SK-N-SH (cell line): ENCODE measurements at regions not wholly inside any gene's neighbourhood (a gene's known extent, or its start where the extent isn't known, plus 50 kb on each side); places are given as distances from the start of the nearest gene placed in this dataset.
A peak's percentile ranks its signal among the peaks of the same experiment; 100 is the strongest.

ENCODE experiments used
- CTCF ChIA-PET: fragments of 300-600, 350-600 bp; formaldehyde crosslinking; extraction: SDS; loops from one replicate; lab custom pipeline; 2021; lab: Yijun Ruan, JAX
- POLR2A ChIA-PET: fragments of 350-600 bp; sonication (Branson Sonifier 250); formaldehyde crosslinking; extraction: SDS; loops from one replicate; lab custom pipeline; 2020; ENCODE audit warnings: antibody characterized with exemption, inconsistent platforms; lab: Yijun Ruan, JAX
- DNase-seq: peaks from one replicate; pipeline ENCODE4 v3.0.0; 2012
- H2AFZ ChIP-seq: fragments of 200-600 bp; sonication (generic); 2 replicates; pipeline ENCODE4 v1.8.1; 2016; ENCODE audit warnings: antibody characterized with exemption, mild to moderate bottlenecking, low read depth
- H3F3A ChIP-seq: fragments of 200-600 bp; sonication (generic); replicated peaks from 2 replicates; pipeline ENCODE3; 2016; ENCODE audit warnings: antibody characterized with exemption, mild to moderate bottlenecking; ENCODE audit not compliant: insufficient read depth
- H3K27ac ChIP-seq, 2 experiments: fragments of 200-500 bp in 1 of 2; fragments of 200-600 bp in 1 of 2; sonication (Bioruptor generic) in 1 of 2; sonication (generic), shearing (Covaris generic) in 1 of 2; 2 replicates each; pipeline versions ENCODE4 v1.5.1 to v1.6.1; 2014 to 2016; ENCODE audit warnings: low read depth in 2 of 2, inconsistent platforms in 1 of 2, low read length in 1 of 2, mild to moderate bottlenecking in 1 of 2, mixed read lengths in 1 of 2
- H3K27me3 ChIP-seq: fragments of 200-600 bp; sonication (generic), shearing (Covaris generic); 2 replicates; pipeline ENCODE4 v1.6.1; 2016; ENCODE audit warnings: mixed run types; ENCODE audit not compliant: insufficient read depth
- H3K36me3 ChIP-seq, 2 experiments: fragments of 200-500 bp in 1 of 2; fragments of 200-600 bp in 1 of 2; sonication (Bioruptor generic) in 1 of 2; sonication (generic) in 1 of 2; replicated peaks in 1 of 2; 2 replicates each; pipeline versions ENCODE3 to v1.5.1; 2014 to 2016; ENCODE audit warnings: low read length in 1 of 2, mild to moderate bottlenecking in 1 of 2; ENCODE audit not compliant: insufficient read depth in 2 of 2, control insufficient read depth in 1 of 2
- H3K4me1 ChIP-seq, 2 experiments: fragments of 200-500 bp in 1 of 2; fragments of 200-600 bp in 1 of 2; sonication (Bioruptor generic) in 1 of 2; sonication (generic), shearing (Covaris generic) in 1 of 2; 2 replicates each; pipeline versions ENCODE4 v1.5.1 to v1.6.1; 2014 to 2016; ENCODE audit warnings: low read depth in 1 of 2, low read length in 1 of 2, mixed run types in 1 of 2; ENCODE audit not compliant: insufficient read depth in 2 of 2, control insufficient read depth in 1 of 2
- H3K4me2 ChIP-seq: fragments of 200-600 bp; sonication (generic), shearing (Covaris generic); 2 replicates; pipeline ENCODE4 v1.6.1; 2017; ENCODE audit warnings: mixed run types
- H3K4me3 ChIP-seq, 2 experiments: fragments of 200-500 bp in 1 of 2; fragments of 200-600 bp in 1 of 2; sonication (Bioruptor generic) in 1 of 2; sonication (generic), shearing (Covaris generic) in 1 of 2; 2 replicates each; pipeline versions ENCODE4 v1.5.1 to v1.8.1; 2014 to 2016; ENCODE audit warnings: low read depth in 2 of 2, inconsistent platforms in 1 of 2, low read length in 1 of 2, mild to moderate bottlenecking in 1 of 2, mixed read lengths in 1 of 2, moderate library complexity in 1 of 2
- H3K79me2 ChIP-seq: fragments of 200-600 bp; sonication (generic); 2 replicates; pipeline ENCODE4 v1.8.1; 2017; ENCODE audit warnings: mild to moderate bottlenecking; ENCODE audit not compliant: insufficient read depth
- H3K9ac ChIP-seq: fragments of 200-600 bp; sonication (generic); 2 replicates; pipeline ENCODE4 v1.6.1; 2017; ENCODE audit warnings: mixed run types
- H3K9me2 ChIP-seq: fragments of 200-600 bp; sonication (generic); 2 replicates; pipeline ENCODE4 v1.6.1; 2017; ENCODE audit warnings: mixed run types
- H3K9me3 ChIP-seq: fragments of 200-600 bp; sonication (generic); 2 replicates; pipeline ENCODE4 v1.6.1; 2017; ENCODE audit warnings: mixed run types, mild to moderate bottlenecking, moderate library complexity
- H4K20me1 ChIP-seq: fragments of 200-600 bp; sonication (generic); 2 replicates; pipeline ENCODE4 v1.6.1; 2017; ENCODE audit warnings: mild to moderate bottlenecking, mixed run types; ENCODE audit not compliant: insufficient read depth
- CHD2 ChIP-seq: fragments of 150-350 bp; IDR thresholded peaks from 2 replicates; pipeline ENCODE4 v1.6.1; 2018; ENCODE audit warnings: low read length; ENCODE audit not compliant: partially characterized antibody
- ELF1 ChIP-seq: IDR thresholded peaks from 2 replicates; pipeline ENCODE4 v1.4.0; 2012
- EP300 ChIP-seq, 2 experiments: IDR thresholded peaks; 2 replicates each; pipeline versions ENCODE4 v1.4.0 to v1.6.1; 2012; ENCODE audit warnings: borderline replicate concordance in 1 of 2, low read depth in 1 of 2, low read length in 1 of 2
- EZH2phosphoT487 ChIP-seq: fragments of 200-600 bp; sonication (generic); IDR thresholded peaks from 2 replicates; pipeline ENCODE4 v1.6.1; 2017; ENCODE audit warnings: low read depth, mixed run types, mild to moderate bottlenecking, antibody characterized with exemption, moderate library complexity, borderline replicate concordance
- FOSL2 ChIP-seq: IDR thresholded peaks from 2 replicates; pipeline ENCODE4 v1.4.0; 2012; ENCODE audit warnings: low read depth, mild to moderate bottlenecking, moderate library complexity, borderline replicate concordance
- FOXJ3 ChIP-seq: sonication (generic); formaldehyde crosslinking; IDR thresholded peaks from 2 replicates; pipeline ENCODE4 v1.5.1; 2020; ENCODE audit warnings: mild to moderate bottlenecking, missing genetic modification reagents
- FOXM1 ChIP-seq: IDR thresholded peaks from 2 replicates; pipeline ENCODE4 v1.4.0; 2012; ENCODE audit warnings: low read depth, mild to moderate bottlenecking
- GABPA ChIP-seq: IDR thresholded peaks from 2 replicates; pipeline ENCODE4 v1.4.0; 2012; ENCODE audit warnings: low read depth, mild to moderate bottlenecking
- GATA2 ChIP-seq: sonication (generic); formaldehyde crosslinking; IDR thresholded peaks from 2 replicates; pipeline ENCODE4 v1.5.0; 2020; ENCODE audit warnings: mild to moderate bottlenecking, missing genetic modification reagents
- JUND ChIP-seq: IDR thresholded peaks from 2 replicates; pipeline ENCODE4 v1.4.0; 2012
- MEF2A ChIP-seq: IDR thresholded peaks from 2 replicates; pipeline ENCODE4 v1.4.0; 2012; ENCODE audit warnings: low read depth, borderline replicate concordance
- NFIC ChIP-seq: IDR thresholded peaks from 2 replicates; pipeline ENCODE4 v1.4.0; 2012; ENCODE audit warnings: borderline replicate concordance
- NRF1 ChIP-seq: IDR thresholded peaks from 2 replicates; pipeline ENCODE4 v1.6.1; 2012; ENCODE audit warnings: low read depth, mild to moderate bottlenecking, low read length
- PBX3 ChIP-seq: IDR thresholded peaks from 2 replicates; pipeline ENCODE4; 2012
- POLR2AphosphoS5 ChIP-seq: IDR thresholded peaks from 2 replicates; pipeline ENCODE4 v1.6.1; 2012; ENCODE audit warnings: low read depth, low read length
- RCOR1 ChIP-seq: fragments of 150-350 bp; IDR thresholded peaks from 2 replicates; pipeline ENCODE4 v1.6.1; 2017; ENCODE audit warnings: antibody characterized with exemption, low read length
- RFX5 ChIP-seq: IDR thresholded peaks from 2 replicates; pipeline ENCODE4 v1.6.1; 2012; ENCODE audit warnings: mild to moderate bottlenecking, improper control_type of control experiment, low read length
- SIN3A ChIP-seq: IDR thresholded peaks from 2 replicates; pipeline ENCODE4 v1.6.1; 2012; ENCODE audit warnings: low read depth, mild to moderate bottlenecking, low read length, moderate library complexity, borderline replicate concordance
- TAF1 ChIP-seq: IDR thresholded peaks from 2 replicates; pipeline ENCODE4 v1.6.1; 2012; ENCODE audit warnings: low read depth, mild to moderate bottlenecking, low read length, moderate library complexity, borderline replicate concordance
- USF2 ChIP-seq: fragments of 150-350 bp; IDR thresholded peaks from 2 replicates; pipeline ENCODE4 v1.6.1; 2017; ENCODE audit warnings: antibody characterized with exemption, low read length, low read depth, borderline replicate concordance
- YY1 ChIP-seq: IDR thresholded peaks from 2 replicates; pipeline ENCODE4 v1.4.0; 2012; ENCODE audit warnings: low read depth, mild to moderate bottlenecking
- ZBTB33 ChIP-seq: IDR thresholded peaks from 2 replicates; pipeline ENCODE4 v1.4.0; 2012; ENCODE audit warnings: low read depth, borderline replicate concordance
- WGBS: methylation state at CpG from one replicate; pipeline ENCODE4 v1.1.6; 2017; ENCODE audit warnings: low lambda C conversion rate; 5-methylcytosine and 5-hydroxymethylcytosine counted together

- Histone ChIP-seq H3K27ac (no peak overlapping the region), H3K4me3 (no peak overlapping the region), H3K9ac (no peak overlapping the region), H3K9me2 (no peaks in the 10 kb centered on the region), H2AFZ (no peak overlapping the region), H3K27me3 (no peaks in the 10 kb centered on the region), H3K4me2 (no peak overlapping the region), H3K36me3 (no peaks in the 10 kb centered on the region), H3K9me3 (no peaks in the 10 kb centered on the region), H3F3A (no peaks in the 10 kb centered on the region), H3K79me2 (no peaks in the 10 kb centered on the region), H4K20me1 (no peaks in the 10 kb centered on the region), H3K4me1 (peaks cover 0 to 3% of the 10 kb centered on the region in 2 experiments; a peak in 2 of 4 replicates)
- CTCF ChIA-PET = interaction anchor here (1.1 to 2.1 kb wide), 4 partner anchors 8 to 459 kb away, joined by 4 to 8 read pairs (median 6); no protein-coding TSS in a partner anchor
- TF ChIP-seq JUND = no peak
- peak in 1 of 2 experiments; percentile 39; a peak in 1 of 4 replicates for TF ChIP-seq EP300 (IDR thresholded peaks at IDR 0.05; ENCODE audit: borderline replicate concordance in 1 of 2, low read depth in 1 of 2, low read length in 1 of 2)
- no peak for TF ChIP-seq MEF2A
- no peak for TF ChIP-seq SIN3A
- 0 out of 2 replicates have a peak, but pooled peaks have one; percentile 17 for TF ChIP-seq GATA2 (CRISPR knock-in tag)
- peak; percentile 19; the same call in 1 of the 2 replicates for TF ChIP-seq RFX5
- POLR2A ChIA-PET = no interaction called here
- DNase-seq = no peak
- WGBS = 35% methylated on average over 3 of the region's 3 CpGs
Measured at GRCh38 chr9:85151162-85151561, 481.6 kb downstream of the NTRK2 start.

GRCh38 chr9:85147046-85147640 lies 477.6 kb downstream of the NTRK2 start:
- Histone ChIP-seq H3K36me3 (no peaks in the 10 kb centered on the region), H2AFZ (no peak overlapping the region), H4K20me1 (no peaks in the 10 kb centered on the region), H3K27me3 (no peaks in the 10 kb centered on the region), H3K4me1 (peaks cover 0 to 2% of the 10 kb centered on the region in 2 experiments; a peak in 2 of 4 replicates)
- POLR2A ChIA-PET = no interaction called here
- no peak for TF ChIP-seq EZH2phosphoT487
- TF ChIP-seq FOSL2 = no peak
- TF ChIP-seq YY1 = no peak
- no peak for TF ChIP-seq MEF2A
- no peak for TF ChIP-seq NRF1
- TF ChIP-seq GATA2 (CRISPR knock-in tag) = no peak
- TF ChIP-seq PBX3 = no peak
- TF ChIP-seq POLR2AphosphoS5 = no peak
- no peak for TF ChIP-seq FOXM1
- TF ChIP-seq JUND = no peak
- TF ChIP-seq TAF1 = no peak
- no peak for TF ChIP-seq RCOR1
- TF ChIP-seq NFIC = no peak
- no peak for TF ChIP-seq GABPA
- no peak for TF ChIP-seq USF2
- TF ChIP-seq ELF1 = no peak
- no peak for TF ChIP-seq ZBTB33
- no peak for TF ChIP-seq CHD2
- no peak for TF ChIP-seq EP300 (IDR thresholded peaks at IDR 0.05; ENCODE audit: borderline replicate concordance in 1 of 2, low read depth in 1 of 2, low read length in 1 of 2)
- TF ChIP-seq FOXJ3 (CRISPR knock-in tag) = no peak
- TF ChIP-seq, all 33 proteins: peak for 0
- H3K9me3 ChIP-seq = no peaks in the 10 kb centered on the region
- no peak overlapping the region for H3K4me2 ChIP-seq
- H3K27ac ChIP-seq = no peak overlapping the region
- H3K4me3 ChIP-seq = no peak overlapping the region
- no peak for DNase-seq
- 33% methylated on average over 4 of the region's 4 CpGs for WGBS
- no peaks in the 10 kb centered on the region for H3K79me2 ChIP-seq
- no peaks in the 10 kb centered on the region for H3F3A ChIP-seq
- no peak overlapping the region for H3K9ac ChIP-seq
- H3K9me2 ChIP-seq = no peaks in the 10 kb centered on the region
- CTCF ChIA-PET = interaction anchor here (1.3 kb wide), 1 partner anchor 479 kb away, joined by 4 read pairs; no protein-coding TSS in a partner anchor
